HG02852 (cell line): ENCODE measurements at regions not wholly inside any gene's neighbourhood (a gene's known extent, or its start where the extent isn't known, plus 50 kb on each side); places are given as distances from the start of the nearest gene placed in this dataset.
"Not testable (repeated sequence)": the region's sequence is repeated elsewhere in the genome, so short reads cannot be mapped to it uniquely, and the experiment has no call there.

ENCODE experiments used
- ATAC-seq: cut with Tn5 transposase; IDR thresholded peaks from one replicate; pipeline ENCODE4 v1.9.1; 2021; ENCODE audit warnings: mild to moderate bottlenecking, moderate library complexity; ENCODE audit not compliant: unreplicated experiment

DNA sequence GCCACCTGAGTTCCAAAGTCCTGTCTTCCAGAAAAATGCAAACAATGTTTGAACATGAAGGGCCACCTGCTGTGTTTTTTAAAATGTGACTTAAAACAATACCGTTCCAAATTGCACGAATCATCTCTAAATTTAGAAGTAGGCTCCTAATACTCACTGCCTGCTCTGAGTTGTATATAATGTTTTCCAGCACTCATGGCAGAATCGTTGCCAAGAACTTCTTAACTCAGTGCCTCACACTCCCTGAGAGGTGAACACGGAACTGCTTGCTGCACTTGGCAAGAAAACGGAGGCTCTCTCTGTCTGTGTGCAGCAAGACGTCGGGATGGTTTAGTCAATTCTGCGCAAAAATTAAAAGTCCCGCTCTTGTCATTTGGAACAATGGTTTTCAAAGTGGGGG, 757.3 kb upstream of the AUTS2 start:
- no peak for ATAC-seq

DNA sequence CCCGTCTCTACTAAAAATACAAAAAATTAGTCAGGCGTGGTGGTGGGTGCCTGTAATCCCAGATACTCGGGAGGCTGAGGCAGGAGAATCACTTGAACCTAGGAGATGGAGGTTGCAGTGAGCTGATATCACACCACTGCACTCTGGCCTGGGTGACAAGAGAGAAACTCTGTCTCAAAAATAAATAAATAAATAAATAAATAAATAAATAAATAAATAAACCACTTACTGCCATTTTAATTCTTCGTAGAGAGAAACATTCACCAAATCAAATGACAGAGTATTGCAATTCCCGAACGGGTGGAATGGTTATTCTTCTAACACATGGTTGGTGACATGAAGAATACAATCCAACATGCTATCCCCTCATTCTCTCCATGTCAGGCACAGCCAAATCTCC, 754.3 kb upstream of the AUTS2 start:
- ATAC-seq = not testable (repeated sequence)

DNA sequence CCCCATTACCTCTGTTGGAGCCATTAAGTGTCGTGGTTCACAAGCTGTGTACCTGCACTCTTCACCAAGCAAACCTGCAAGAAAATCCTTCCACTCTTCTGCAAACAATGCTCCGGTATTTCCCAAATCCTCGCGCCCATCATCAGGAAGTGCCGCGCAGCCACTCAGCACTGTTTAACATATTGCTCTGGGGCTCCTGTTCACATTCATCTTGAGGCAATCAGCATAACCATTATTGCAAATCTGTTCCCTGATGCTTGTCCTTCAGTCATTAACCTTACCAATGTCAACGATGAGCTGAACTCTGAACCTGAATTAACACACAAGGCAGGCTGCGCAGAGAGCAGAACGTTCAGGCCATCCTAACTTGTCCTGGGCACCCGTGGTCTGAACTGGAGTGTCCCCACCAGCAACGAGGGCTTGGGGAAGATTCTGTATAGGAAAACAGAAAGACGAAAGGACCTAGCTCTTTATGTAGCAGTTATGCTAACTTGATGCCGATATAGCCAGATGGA, 751.4 kb upstream of the AUTS2 start:
- no peak for ATAC-seq

DNA sequence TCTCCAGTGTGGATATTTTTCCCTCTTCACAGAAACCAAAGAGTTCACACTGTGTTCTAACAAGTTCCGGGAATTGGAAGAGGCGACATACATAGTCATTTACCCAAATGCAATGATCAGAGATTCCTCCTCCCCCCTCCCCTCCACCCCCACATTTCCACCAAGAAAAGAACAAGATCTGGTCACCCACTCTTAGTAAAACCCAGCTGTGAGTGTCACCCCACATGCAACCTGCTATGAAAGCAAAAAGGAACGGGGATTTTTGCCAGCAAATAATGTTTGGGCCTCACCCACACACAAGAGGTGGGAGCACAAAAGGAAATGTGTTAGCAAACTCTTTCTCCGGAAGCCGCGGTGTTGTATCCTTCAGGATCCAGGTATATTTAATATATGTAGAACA, 745.0 kb upstream of the AUTS2 start:
- ATAC-seq = no peak

DNA sequence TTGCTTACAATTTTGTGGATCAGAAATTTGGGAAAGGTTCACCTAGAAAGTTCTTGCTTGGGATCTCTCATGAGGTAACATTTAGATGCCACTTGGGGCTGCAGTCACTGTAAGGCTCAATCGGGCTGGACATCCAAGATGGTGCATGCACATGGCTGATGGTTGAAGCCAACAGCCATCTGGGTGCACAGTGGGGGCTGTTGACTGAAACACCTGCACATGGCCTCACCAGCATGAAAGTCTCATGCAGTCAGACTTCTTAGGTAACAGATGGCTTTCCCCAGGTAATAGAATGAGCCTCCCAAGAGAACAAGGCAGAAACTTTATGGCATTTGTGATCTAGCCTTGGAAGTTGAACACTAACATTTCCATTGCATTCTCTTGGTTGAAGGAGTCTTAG, 740.7 kb upstream of the AUTS2 start:
- ATAC-seq = no peak

DNA sequence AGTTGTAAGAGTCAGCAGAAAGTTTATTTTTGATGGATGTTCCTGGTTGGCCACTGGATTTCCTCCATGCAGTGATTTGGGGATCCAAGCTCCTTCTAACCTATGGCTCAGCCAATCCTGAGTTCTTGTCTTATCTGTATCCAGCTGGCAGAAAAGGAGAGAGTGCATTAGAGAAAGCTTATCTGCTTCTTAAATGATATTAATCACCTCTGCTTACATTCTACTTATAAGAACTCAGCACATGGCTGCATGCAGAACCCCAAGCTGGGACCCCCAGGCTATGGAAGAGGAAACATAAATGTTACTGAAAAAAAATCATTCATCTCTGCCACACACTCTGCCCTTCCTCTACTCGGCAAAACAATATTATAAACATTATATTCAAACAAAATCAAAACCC, 739.8 kb upstream of the AUTS2 start:
- ATAC-seq = no peak

DNA sequence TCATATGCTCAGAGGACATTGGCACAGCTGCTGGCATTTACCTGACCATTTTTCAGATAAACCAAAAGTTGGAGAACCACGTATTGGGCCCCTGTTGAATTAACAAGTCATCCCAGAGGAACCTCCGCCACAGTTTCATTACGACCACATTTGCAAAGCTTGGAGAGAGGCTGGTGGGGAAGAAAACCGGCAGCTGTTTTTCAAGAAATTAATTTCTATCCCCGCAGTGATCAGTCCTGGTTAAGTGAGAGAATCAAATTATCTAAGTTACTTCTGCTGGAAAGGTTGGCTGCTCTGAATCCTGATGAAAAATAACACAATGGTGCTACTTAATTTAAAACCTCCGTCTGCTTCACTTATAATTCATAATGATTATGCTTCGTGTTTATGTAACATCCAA, 737.1 kb upstream of the AUTS2 start:
- ATAC-seq = no peak

DNA sequence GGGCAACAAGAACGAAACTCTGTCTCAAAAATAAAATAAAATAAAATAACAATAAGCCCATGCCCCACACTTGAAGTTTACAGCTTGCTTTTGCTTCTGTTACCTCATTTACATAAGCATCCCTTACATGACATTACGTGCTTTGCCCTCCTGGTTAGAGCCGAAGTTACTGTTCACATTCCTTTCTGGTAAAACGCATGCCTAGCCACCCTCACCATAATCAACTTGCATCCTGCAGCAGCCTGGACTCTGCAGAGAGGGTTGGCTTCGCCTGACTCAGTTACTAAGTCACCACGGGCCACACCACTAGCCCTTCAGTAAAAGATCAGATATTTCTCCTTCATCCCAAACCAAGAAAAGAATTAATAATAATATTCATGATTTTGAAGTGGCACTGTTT, 736.0 kb upstream of the AUTS2 start:
- no peak for ATAC-seq

DNA sequence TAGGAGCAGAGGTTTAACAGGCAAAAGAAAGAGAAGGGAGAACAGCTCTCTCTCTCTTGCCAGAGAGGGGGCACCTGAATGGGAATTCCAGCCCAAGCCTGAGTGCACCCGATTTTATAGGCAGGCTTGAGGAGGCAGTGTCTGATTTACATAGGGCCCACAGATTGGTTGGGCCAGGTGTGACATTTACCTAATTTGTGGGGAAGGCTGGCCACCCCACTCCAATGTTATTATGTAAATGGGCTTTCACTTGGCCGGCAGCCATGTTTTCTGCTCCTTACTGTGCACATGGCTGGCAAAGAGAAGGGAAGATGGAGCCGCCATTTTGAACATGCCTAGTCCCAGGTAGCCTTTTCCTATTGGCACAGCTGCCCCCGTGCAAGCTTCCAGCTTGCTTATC, 735.5 kb upstream of the AUTS2 start:
- ATAC-seq = no peak

DNA sequence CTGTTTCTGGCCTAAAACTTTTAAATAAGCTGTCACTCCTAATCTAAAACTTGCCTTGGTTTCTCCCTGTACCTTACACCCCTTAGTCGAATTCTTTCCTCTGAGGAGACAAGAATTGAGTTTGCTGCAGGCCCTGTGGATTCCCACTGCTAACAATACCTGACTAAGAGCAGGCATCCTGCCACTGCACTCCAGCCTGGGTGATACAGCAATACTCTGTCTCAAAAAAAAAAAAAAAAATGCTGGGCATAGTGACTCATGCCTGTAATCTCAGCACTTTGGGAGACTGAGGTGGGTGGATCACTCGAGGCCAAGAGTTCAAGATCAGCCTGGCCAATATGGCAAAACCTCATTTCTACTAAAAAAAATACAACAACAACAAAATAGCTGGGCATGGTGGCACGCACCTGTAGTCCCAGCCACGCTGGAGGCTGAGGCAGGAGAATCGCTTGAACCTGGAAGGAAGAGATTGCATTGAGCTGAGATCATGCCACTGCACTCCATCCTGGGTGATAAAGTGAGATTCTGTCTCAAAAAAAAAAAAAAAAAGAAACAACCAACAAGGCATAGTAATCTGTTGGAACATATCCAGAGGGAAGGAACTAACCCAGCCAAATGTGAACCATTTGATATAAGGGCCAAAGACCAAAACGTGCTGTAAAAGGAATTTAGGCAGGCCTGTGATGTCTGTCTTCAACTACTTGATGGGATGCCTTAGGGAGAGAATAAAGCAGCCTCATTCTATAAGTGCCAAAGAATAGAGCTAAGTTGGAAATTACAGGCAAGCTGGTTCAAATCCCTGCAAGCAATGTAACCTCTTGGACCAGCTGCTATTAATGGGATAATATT, 732.7 kb upstream of the AUTS2 start:
- ATAC-seq = no peak

DNA sequence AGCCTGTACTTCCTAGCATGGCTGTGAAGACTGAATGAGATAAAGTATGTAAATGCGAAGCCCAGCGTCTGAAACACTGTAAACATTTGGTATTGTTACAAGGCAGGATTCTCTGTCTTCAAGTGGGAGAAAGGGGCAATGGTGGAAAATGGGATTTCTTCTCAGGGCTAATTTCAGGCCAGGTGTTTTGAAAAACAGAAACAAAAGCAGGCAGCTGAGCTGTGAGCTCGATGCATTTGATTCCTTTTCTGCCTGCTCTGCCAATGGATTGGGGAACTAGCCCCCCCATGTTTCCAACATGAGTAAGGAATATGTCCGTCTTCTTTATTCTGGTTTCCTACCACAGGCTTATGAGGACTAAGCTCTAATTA, 732.1 kb upstream of the AUTS2 start:
- ATAC-seq = no peak

DNA sequence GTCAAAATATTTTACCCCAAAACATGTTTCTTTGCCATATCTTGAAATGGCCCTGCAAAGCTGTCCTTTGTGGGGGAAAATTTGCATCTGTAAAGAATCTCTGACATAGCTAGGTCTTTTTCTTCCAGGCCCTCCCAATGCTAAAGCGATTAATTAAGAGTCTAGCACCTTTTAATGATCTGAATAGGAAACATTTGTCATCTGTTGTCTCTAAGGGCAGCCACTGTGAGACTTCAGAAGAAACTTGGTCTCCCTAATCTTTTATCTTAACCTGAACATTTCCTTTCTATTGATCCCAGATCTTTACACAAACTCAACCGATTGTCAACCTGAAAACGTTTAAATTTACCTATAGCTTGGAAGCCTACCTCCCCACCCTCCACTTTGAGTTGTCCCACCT, 731.6 kb upstream of the AUTS2 start:
- ATAC-seq = not testable (repeated sequence)

DNA sequence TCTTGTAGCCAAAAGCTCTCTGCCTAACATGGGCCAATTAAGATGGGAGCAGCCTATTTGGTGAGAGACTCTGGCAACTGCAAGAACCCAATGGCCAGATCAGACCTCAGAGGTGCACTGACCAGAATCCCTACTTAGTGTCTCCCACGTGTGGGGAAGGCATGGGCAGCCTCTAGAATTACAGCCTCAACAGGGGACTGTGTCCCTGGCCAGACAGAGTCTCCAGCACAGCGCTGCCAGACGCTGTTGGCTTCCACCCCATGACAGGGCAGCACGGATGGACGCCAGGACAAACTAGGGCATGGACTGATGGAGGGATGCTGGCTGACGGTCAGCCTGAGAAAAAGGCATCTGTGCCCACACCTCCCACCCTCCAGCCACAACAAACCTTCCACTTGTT, 729.3 kb upstream of the AUTS2 start:
- ATAC-seq = no peak

DNA sequence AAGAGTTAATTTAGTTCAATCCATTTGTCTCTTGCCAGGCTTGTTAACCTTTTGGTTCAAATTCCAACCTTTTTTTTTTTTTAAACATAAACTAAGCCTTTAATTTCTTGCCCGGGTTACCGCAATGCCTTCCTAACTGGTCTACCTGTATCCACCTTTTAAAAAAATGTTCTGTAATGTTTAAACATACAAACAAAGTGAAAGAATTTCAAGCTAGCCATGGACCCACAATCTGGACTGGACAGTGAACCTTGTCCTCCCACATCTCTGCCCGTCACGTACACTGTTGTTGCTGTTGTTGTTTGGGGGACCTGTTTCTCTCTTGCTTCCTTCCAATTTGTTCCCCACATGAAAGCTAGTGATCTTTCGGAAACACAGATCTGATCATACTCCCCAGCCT, 724.7 kb upstream of the AUTS2 start:
- no peak for ATAC-seq

DNA sequence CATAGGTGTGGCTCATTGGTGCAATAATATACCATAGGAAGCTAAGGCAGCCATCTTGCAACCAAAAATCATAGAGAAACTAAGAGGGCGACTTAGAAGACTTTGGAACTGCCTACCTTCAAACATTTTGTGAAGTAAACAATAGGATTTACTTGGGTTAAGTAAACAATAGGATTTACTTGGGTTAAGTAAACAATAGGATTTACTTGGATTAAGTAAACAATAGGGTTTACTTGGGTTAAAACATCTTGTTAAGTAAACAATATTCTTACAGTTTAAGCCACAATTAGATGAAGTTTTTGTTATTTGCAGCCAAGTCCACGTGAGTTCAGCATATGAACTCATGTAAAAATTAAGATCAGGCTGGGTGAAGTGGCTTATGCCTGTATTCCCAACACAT, 722.4 kb upstream of the AUTS2 start:
- no peak for ATAC-seq

DNA sequence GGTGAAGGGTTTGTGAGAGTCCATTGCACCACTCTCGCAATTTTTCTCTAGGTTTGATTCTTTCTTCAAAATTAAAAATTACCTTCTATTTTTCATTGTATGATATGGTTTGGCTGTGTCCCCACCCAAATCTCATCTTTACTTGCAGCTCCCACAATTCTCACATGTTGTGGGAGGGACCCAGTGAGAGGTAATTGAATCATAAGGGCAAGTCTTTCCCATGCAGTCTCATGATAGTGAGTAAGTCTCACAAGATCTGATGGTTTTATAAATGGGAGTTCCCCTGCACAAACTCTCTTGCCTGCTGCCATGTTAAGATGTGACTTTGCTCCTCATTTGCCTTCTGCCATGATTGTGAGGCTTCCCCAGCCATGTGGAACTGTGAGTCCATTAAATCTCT, 711.2 kb upstream of the AUTS2 start:
- not testable (repeated sequence) for ATAC-seq

DNA sequence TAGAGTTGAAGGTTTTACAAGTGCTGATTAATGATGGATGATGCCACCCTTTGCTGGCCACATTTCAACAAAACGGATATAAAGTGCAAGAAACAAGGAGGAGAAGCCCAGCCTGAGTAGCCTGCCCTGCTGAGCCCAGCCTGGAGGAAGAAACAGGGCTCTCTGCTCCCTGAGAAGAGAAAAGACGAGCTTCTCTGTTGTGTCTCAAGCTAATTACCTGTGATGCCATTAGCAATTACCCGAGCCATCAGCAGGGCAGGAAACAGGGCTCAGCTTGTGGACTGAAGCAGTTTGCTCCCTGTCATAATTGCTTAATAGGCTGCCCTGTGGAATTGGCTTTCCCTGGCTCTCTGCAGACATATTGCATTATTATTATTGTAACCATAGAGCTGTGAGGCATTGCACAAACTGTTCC, 709.3 kb upstream of the AUTS2 start:
- no peak for ATAC-seq

DNA sequence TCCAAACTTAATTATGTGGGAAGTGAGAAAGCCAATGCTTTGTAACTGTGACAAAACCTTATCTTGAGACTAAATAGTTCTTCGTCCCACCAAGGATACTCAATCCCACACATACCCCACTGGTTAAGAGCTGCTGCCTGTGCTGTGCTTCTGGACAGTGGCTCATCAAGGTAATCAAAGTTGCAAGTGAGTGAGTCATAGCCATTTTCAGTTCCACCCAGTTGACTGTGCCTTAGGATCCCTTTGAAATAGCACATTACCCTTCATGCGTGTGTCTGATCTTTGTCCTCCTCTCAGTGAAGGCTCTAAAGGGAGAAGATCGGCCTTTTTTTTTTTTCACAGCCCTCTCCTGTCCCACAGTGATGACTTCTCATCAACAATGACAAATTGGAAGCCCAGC, 706.0 kb upstream of the AUTS2 start:
- ATAC-seq = no peak

DNA sequence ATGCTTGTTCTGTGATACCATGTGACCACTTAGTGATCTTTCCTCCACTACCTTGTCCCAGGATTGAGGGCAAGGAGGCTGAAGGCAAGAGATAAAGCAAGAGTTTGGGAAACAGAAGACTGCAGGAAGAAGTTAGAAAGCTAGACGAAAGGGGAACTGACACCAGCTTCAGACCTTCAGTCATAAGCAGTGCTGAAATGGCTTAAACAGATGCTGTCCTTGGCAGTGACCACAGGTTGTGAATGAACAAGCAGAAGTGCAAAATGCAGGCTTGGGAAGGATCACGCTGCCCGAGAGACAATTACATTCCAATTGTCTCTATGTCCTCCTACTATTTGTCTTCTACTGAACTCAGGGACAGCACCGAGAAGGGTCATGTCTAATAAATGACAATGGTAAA, 704.9 kb upstream of the AUTS2 start:
- ATAC-seq = no peak

DNA sequence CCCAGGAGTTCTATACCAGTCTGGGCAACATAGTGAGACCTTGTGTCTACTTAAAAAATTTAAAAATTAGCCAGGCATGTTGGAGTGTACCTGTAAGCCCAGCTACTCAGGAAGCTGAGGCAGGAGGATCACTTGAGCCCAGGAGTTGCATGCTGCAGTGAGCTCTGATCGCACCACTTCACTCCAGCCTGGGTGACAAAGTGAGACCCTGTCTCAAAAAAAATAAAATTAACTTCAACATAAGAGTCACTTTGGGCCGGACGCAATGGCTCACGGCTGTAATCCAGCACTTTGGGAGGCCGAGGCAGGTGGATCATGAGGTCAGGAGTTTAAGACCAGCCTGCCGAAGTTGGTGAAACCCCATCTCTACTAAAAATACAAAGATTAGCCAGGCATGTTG, 699.1 kb upstream of the AUTS2 start:
- not testable (repeated sequence) for ATAC-seq

DNA sequence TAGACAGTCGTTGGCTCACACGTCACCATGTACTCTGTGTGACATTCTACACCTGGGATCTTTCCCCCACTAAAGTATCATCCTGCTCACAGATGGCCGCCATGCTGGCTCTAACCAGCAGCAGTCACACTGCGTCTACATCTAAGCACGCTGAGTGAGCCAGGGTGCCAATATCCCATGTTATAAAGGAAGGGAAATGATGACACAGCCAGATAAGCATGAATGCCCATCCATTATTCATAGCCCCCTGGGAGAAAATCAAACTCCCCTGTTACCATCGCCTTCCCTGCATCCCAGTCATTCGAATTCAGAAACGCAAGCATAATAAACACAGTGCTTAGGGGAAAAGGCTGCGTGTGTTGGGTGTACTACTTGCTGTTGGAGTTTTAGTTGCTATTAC, 698.2 kb upstream of the AUTS2 start:
- ATAC-seq = no peak

DNA sequence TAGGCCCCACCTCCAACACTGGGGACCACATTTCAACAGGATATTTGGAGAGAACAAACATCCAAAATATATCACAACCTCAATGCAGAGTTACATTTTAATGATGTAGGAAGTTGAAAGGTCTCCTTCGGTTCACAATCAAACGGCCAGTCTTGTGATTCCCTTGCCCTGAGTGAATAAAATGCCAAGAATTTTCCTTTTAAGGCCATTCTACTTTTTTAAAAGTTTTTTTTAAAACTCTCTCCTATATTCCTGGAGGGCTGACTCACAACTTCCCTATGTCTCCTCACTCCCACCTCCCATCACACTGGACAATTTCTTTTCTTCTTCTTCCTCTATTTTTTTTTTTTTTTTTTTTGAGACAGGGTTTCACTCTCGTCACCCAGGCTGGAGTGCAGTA, 693.6 kb upstream of the AUTS2 start:
- ATAC-seq = no peak

DNA sequence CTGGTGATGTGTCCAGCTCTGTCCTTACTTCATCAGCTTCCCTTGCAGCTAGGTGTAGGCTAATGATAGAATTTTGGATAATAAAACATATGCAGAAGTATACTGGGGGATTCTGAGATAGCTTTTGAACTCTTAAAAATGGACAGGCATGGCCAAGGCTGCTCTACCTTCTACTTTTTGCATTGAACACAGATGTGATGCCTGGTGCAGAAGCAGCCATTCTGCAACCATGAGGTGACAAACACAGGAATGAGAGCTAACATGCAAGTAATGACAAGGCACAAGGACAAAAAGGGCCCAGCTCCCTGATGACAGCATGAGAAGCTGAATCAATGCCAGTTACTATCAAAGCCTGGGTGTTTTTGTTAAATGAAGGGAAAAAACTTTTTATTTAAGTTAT, 686.5 kb upstream of the AUTS2 start:
- no peak for ATAC-seq
